LNCAP (cell line): ENCODE measurements at regions not wholly inside any gene's neighbourhood (a gene's known extent, or its start where the extent isn't known, plus 50 kb on each side); places are given as distances from the start of the nearest gene placed in this dataset.

ENCODE experiments used
- CTCF ChIP-seq: fragments of 450-650 bp; IDR thresholded peaks from 2 replicates; pipeline ENCODE4 v1.5.1; 2017; ENCODE audit warnings: mild to moderate bottlenecking

GRCh38 chr15:69784798-69785566 lies 312.7 kb downstream of the TLE3 start:
- no peak for TF ChIP-seq CTCF

GRCh38 chr15:69786136-69786701 lies 311.5 kb downstream of the TLE3 start:
- TF ChIP-seq CTCF, result no peak

GRCh38 chr15:69787791-69788190 lies 309.9 kb downstream of the TLE3 start:
- TF ChIP-seq CTCF, result no peak

GRCh38 chr15:69789648-69790393 lies 307.9 kb downstream of the TLE3 start:
- no peak for TF ChIP-seq CTCF

- no peak for TF ChIP-seq CTCF
Measured at GRCh38 chr15:69790632-69791031, 307.1 kb downstream of the TLE3 start.

DNA sequence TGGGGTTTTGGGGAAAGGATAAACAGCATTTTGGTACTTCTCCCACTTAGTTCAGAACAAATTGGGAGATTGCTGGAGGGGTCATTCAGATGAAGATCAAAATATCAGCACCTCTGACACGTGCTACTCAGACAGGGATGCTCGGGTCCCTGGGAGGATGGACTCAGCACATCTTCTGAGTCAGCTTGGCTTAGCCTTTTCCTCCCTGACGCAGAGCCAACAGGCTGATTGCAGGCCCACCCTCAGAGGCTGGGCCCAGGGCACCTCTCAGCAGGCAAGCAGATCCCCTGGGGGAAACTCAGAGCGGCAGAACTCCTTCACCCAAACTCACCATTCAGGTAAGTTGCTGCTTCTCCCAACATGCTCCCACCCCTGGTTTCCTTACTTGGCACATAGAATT lies 304.9 kb downstream of the TLE3 start:
- TF ChIP-seq CTCF, result no peak

DNA sequence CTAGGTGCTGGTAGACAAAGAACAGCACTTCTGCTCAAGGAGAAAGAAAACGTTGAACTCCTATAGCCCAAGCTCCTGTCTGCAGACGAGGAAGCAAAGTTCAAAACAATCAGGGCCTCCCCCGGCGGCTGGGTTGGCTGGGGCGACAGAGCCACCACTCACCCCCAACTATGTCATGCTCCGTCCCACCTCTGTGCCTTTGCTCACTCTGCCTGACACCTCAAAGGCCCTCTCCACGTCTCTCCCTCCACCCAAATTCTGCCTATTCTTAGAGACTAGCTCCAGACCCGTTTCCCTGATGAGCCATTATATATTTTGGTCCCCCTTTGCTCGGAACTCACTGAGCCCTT lies 304.3 kb downstream of the TLE3 start:
- no peak for TF ChIP-seq CTCF
